A549 (cell line): ENCODE measurements at regions not wholly inside any gene's neighbourhood (a gene's known extent, or its start where the extent isn't known, plus 50 kb on each side); places are given as distances from the start of the nearest gene placed in this dataset.

Experiments used
- ATAC-seq, 2 experiments: fragments of 200-7000 bp in 1 of 2; fragments of >200 bp in 1 of 2; cut with Nextera tagmentation in 1 of 2; cut with Tn5 transposase in 1 of 2; 3 replicates each; pipeline versions ENCODE4 v1.8.0 to v1.9.1; 2018 to 2020; ENCODE audit warnings: mild to moderate bottlenecking in 1 of 2, moderate library complexity in 1 of 2
- CTCF ChIA-PET: fragments of 300-600 bp; sonication (Branson Sonifier 250); formaldehyde crosslinking; extraction: SDS; loops from one replicate; lab custom pipeline; 2021; ENCODE audit warnings: antibody characterized with exemption, inconsistent platforms; lab: Yijun Ruan, JAX
- POLR2A ChIA-PET: fragments of 350-600 bp; formaldehyde crosslinking; extraction: SDS; loops from one replicate; lab custom pipeline; 2021; ENCODE audit warnings: antibody characterized with exemption, inconsistent platforms; lab: Yijun Ruan, JAX
- DNase-seq, 2 experiments: peaks; one replicate each; pipeline versions ENCODE4 v3.0.0 to v3.0.0-alpha.2; 2011 to 2016; ENCODE audit warnings: low read depth in 1 of 2, low spot score in 1 of 2
- FAIRE-seq: peaks from 2 replicates; lab custom pipeline; 2011; peaks lifted over from hg19 to GRCh38; lab: Jason Lieb, UNC
- H3K27ac ChIP-seq, 2 experiments: fragments of >200 bp; sonication (Bioruptor Twin); formaldehyde crosslinking; 3 replicates each; pipeline ENCODE4 v1.5.1; 2016 to 2017
- H3K4me1 ChIP-seq: fragments of >200 bp; sonication (Bioruptor Twin); formaldehyde crosslinking; 3 replicates; pipeline ENCODE4 v1.6.1; 2016
- H3K4me2 ChIP-seq: fragments of >200 bp; sonication (Bioruptor Twin); formaldehyde crosslinking; 3 replicates; pipeline ENCODE4 v1.6.1; 2016
- H3K4me3 ChIP-seq: fragments of >200 bp; sonication (Bioruptor Twin); formaldehyde crosslinking; 3 replicates; pipeline ENCODE4 v1.5.1; 2016
- H3K9me3 ChIP-seq: fragments of >200 bp; sonication (Bioruptor Twin); formaldehyde crosslinking; 3 replicates; pipeline ENCODE4 v1.6.1; 2016
- ATOH8 ChIP-seq: fragments of 250-450 bp; sonication (Bioruptor Pico); IDR thresholded peaks from 2 replicates; pipeline ENCODE4 v1.5.0; 2020; ENCODE audit warnings: low read depth, mild to moderate bottlenecking, moderate library complexity
- CEBPB ChIP-seq, 2 experiments: fragments of >200 bp in 1 of 2; sonication (Bioruptor Twin) in 1 of 2; formaldehyde crosslinking in 1 of 2; IDR thresholded peaks; 2 replicates each; pipeline ENCODE4 v1.6.1; 2012 to 2016
- CHD2 ChIP-seq: fragments of 150-350 bp; IDR thresholded peaks from 2 replicates; pipeline ENCODE4 v1.6.1; 2014; ENCODE audit warnings: low read length; ENCODE audit not compliant: partially characterized antibody
- CHD4 ChIP-seq: fragments of 200-600 bp; sonication (generic); IDR thresholded peaks from 2 replicates; pipeline ENCODE4 v1.6.1; 2016; ENCODE audit warnings: antibody characterized with exemption, mild to moderate bottlenecking, borderline replicate concordance
- EHF ChIP-seq: fragments of 250-450 bp; sonication (Bioruptor Pico); IDR thresholded peaks from 2 replicates; pipeline ENCODE4 v1.5.0; 2020; ENCODE audit warnings: mild to moderate bottlenecking
- EHMT2 ChIP-seq: fragments of 200-600 bp; sonication (generic); IDR thresholded peaks from 2 replicates; pipeline ENCODE4 v1.6.1; 2016; ENCODE audit warnings: antibody characterized with exemption, low read depth, mild to moderate bottlenecking, moderate library complexity
- EP300 ChIP-seq, 2 experiments: fragments of >200 bp; sonication (Bioruptor Twin); formaldehyde crosslinking; IDR thresholded peaks; 2 replicates in 1 of 2; 3 replicates in 1 of 2; pipeline ENCODE4 v1.6.1; 2016 to 2017
- FOXS1 ChIP-seq: fragments of 250-450 bp; sonication (Bioruptor Pico); IDR thresholded peaks from 2 replicates; pipeline ENCODE4 v1.5.0; 2020; ENCODE audit warnings: mild to moderate bottlenecking, moderate library complexity
- HDAC2 ChIP-seq: fragments of 200-600 bp; sonication (generic); IDR thresholded peaks from 2 replicates; pipeline ENCODE4 v1.6.1; 2016
- HOXA7 ChIP-seq: fragments of 250-450 bp; sonication (Bioruptor Pico); IDR thresholded peaks from 2 replicates; pipeline ENCODE4 v1.5.0; 2020; ENCODE audit warnings: mild to moderate bottlenecking, moderate library complexity
- JUN ChIP-seq, 2 experiments: fragments of >200 bp; sonication (Bioruptor Twin); formaldehyde crosslinking; IDR thresholded peaks; 2 replicates in 1 of 2; 3 replicates in 1 of 2; pipeline ENCODE4 v1.6.1; 2016 to 2017
- MAZ ChIP-seq: fragments of 150-350 bp; IDR thresholded peaks from 2 replicates; pipeline ENCODE4 v1.6.1; 2014; ENCODE audit warnings: antibody characterized with exemption, low read depth, low read length, borderline replicate concordance
- MYC ChIP-seq: IDR thresholded peaks from 2 replicates; pipeline ENCODE4 v1.6.1; 2012; ENCODE audit warnings: mild to moderate bottlenecking, inconsistent platforms, low read length, improper control_type of control experiment, borderline replicate concordance
- PHF8 ChIP-seq: fragments of 200-600 bp; sonication (generic); IDR thresholded peaks from 2 replicates; pipeline ENCODE4 v1.6.1; 2016; ENCODE audit warnings: low read depth, mild to moderate bottlenecking, antibody characterized with exemption, moderate library complexity, borderline replicate concordance
- POLR2AphosphoS2 ChIP-seq: conservative IDR thresholded peaks from 2 replicates; pipeline ENCODE4 v1.6.1; 2012; ENCODE audit warnings: low read length, improper control_type of control experiment, inconsistent platforms
- REST ChIP-seq: fragments of 200-600 bp; sonication (generic); IDR thresholded peaks from 2 replicates; pipeline ENCODE4 v1.6.1; 2016; ENCODE audit warnings: antibody characterized with exemption, mild to moderate bottlenecking, moderate library complexity
- RFX5 ChIP-seq: fragments of 450-650 bp; IDR thresholded peaks from 2 replicates; pipeline ENCODE4 v1.7.1; 2014; ENCODE audit warnings: antibody characterized with exemption, mild to moderate bottlenecking, moderate library complexity
- RNF2 ChIP-seq: fragments of 200-600 bp; sonication (generic); IDR thresholded peaks from 2 replicates; pipeline ENCODE4 v1.6.1; 2016; ENCODE audit warnings: low read depth, mild to moderate bottlenecking, antibody characterized with exemption, moderate library complexity, borderline replicate concordance
- SREBF2 ChIP-seq: fragments of 450-650 bp; IDR thresholded peaks from 2 replicates; pipeline ENCODE4 v1.6.1; 2014; ENCODE audit warnings: mild to moderate bottlenecking, moderate library complexity
- ZC3H11A ChIP-seq: fragments of 450-650 bp; IDR thresholded peaks from 2 replicates; pipeline ENCODE4 v1.6.1; 2014; ENCODE audit warnings: antibody characterized with exemption, mild to moderate bottlenecking
- WGBS: methylation state at CpG from one replicate; pipeline ENCODE4 v1.1.6; 2017; ENCODE audit errors: missing lambda C conversion rate; 5-methylcytosine and 5-hydroxymethylcytosine counted together
- TF ChIP-seq, protein P1 (sequence below): fragments of 150-350 bp; IDR thresholded peaks from 2 replicates; pipeline ENCODE4 v1.6.1; 2014; ENCODE audit warnings: low read depth, mild to moderate bottlenecking, low read length

DNA sequence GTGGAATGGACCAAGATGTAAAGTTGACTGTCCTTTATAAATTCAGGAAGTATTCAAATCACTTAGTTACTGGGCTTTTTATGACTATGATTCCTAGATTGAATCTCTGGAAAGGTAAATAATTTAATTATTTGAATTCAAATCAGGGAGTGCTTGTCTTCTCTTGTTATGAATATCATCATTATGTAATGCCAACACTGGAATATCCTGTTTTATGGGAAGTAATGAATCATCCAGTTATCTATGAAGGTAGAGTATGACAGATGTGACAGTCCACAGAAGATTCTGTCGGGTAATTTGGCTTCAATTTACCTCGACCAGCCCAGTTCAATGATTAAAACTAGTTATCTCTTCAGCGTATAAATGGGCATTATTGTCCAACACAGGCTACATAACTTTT is 141.0 kb upstream of the NUDT12 start:
- Histone ChIP-seq H3K9me3 (no peaks in the 10 kb centered on the region; the same call in 2 of the 3 replicates), H3K4me3 (no peak overlapping the region), H3K27ac (no peak overlapping the region), H3K4me2 (no peak overlapping the region), H3K4me1 (no peaks in the 10 kb centered on the region)
- 30% methylated on average over 3 of the region's 3 CpGs for WGBS
- no peak for ATAC-seq
- no peak for FAIRE-seq
- POLR2A ChIA-PET: no interaction called here
- TF ChIP-seq ATOH8 (no peak), JUN (IDR thresholded peaks at IDR 0.05) (no peak), RNF2 (no peak)
- CTCF ChIA-PET: no interaction called here
- DNase-seq: no peak

GRCh38 chr5:103693517-103693916 is 130.9 kb upstream of the NUDT12 start:
- ChIA-PET CTCF (no interaction called here), POLR2A (no interaction called here)
- Histone ChIP-seq H3K4me1 (no peaks in the 10 kb centered on the region), H3K4me3 (no peak overlapping the region), H3K27ac (no peak overlapping the region), H3K4me2 (no peak overlapping the region), H3K9me3 (no peaks in the 10 kb centered on the region)
- TF ChIP-seq POLR2AphosphoS2 (no peak), SREBF2 (no peak), CHD4 (no peak), FOXS1 (CRISPR knock-in tag) (no peak), MAZ (no peak), REST (no peak), EHF (CRISPR knock-in tag) (no peak), CEBPB (IDR thresholded peaks at IDR 0.05) (no peak), RNF2 (no peak), ZC3H11A (no peak), JUN (IDR thresholded peaks at IDR 0.05) (no peak), EP300 (IDR thresholded peaks at IDR 0.05) (no peak), MYC (no peak)
- TF ChIP-seq, protein P1, sequence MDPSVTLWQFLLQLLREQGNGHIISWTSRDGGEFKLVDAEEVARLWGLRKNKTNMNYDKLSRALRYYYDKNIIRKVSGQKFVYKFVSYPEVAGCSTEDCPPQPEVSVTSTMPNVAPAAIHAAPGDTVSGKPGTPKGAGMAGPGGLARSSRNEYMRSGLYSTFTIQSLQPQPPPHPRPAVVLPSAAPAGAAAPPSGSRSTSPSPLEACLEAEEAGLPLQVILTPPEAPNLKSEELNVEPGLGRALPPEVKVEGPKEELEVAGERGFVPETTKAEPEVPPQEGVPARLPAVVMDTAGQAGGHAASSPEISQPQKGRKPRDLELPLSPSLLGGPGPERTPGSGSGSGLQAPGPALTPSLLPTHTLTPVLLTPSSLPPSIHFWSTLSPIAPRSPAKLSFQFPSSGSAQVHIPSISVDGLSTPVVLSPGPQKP: no peak
- no peak for DNase-seq
- WGBS: 12% methylated on average over 2 of the region's 2 CpGs
- ATAC-seq: no peak
- FAIRE-seq: no peak

DNA sequence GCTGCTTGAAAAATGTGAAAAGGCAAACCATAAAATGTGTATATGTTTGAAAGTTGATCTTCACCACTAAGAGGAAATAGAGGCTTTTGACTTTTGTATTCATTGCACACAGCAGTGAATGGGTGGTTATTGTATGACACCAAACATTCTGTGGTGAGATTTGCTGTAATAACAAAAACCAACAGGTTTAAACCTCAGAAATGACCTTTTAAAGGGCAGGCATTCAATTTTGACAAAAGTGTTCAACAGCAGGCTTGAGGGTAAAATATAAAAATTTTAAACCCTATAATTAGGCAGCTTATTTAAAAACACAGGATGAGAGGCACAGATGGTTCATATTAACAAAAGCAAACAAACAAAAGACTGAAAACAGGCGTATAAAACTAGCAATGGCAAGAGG is 128.1 kb upstream of the NUDT12 start:
- no peak overlapping the region for H3K27ac ChIP-seq
- H3K4me2 ChIP-seq: no peak overlapping the region
- H3K4me3 ChIP-seq: no peak overlapping the region
- DNase-seq: no peak
- ChIA-PET POLR2A (no interaction called here), CTCF (no interaction called here)
- no peaks in the 10 kb centered on the region for H3K9me3 ChIP-seq
- TF ChIP-seq HDAC2 (no peak), EHMT2 (no peak), EP300 (IDR thresholded peaks at IDR 0.05) (no peak), FOXS1 (CRISPR knock-in tag) (no peak), PHF8 (no peak), JUN (IDR thresholded peaks at IDR 0.05) (no peak), MAZ (no peak), REST (no peak), HOXA7 (no peak), CHD2 (no peak), RFX5 (no peak)
- no peak for ATAC-seq
- no peaks in the 10 kb centered on the region for H3K4me1 ChIP-seq
- 40% methylated on average over 1 of the region's 1 CpG for WGBS
- FAIRE-seq: no peak
